Activated B cell treated with CpG ODN at 0.5 μM for 24 hours (primary cell): ENCODE measurements at regions not wholly inside any gene's neighbourhood (a gene's known extent, or its start where the extent isn't known, plus 50 kb on each side); places are given as distances from the start of the nearest gene placed in this dataset.

Experiments
- ATAC-seq: fragments of 200-7000 bp; cut with Tn5 transposase; one replicate; pipeline ENCODE4 v1.10.0; 2021; ENCODE audit warnings: low read depth, mild to moderate bottlenecking, moderate library complexity
- CTCF ChIA-PET: fragments of 350-600 bp; sonication (Branson Sonifier 250); formaldehyde crosslinking; loops from one replicate; lab custom pipeline; 2021; ENCODE audit warnings: antibody characterized with exemption; lab: Charles Lee
- POLR2A ChIA-PET: fragments of 350-600 bp; sonication (Branson Sonifier 250); formaldehyde crosslinking; loops from one replicate; lab custom pipeline; 2021; ENCODE audit warnings: antibody characterized with exemption; lab: Charles Lee
- DNase-seq: peaks from one replicate; pipeline ENCODE4 v3.0.0; 2022
- H3K27ac Mint-ChIP-seq: one replicate; pipeline ENCODE4 v1.8.0; 2020; ENCODE audit warnings: mixed read lengths
- H3K27me3 Mint-ChIP-seq: one replicate; pipeline ENCODE4 v1.8.0; 2021; ENCODE audit warnings: mixed read lengths
- H3K36me3 Mint-ChIP-seq: one replicate; pipeline ENCODE4 v1.8.0; 2021; ENCODE audit warnings: low read depth, mixed read lengths
- H3K4me1 Mint-ChIP-seq: one replicate; pipeline ENCODE4 v1.8.0; 2021; ENCODE audit warnings: mixed read lengths
- H3K4me3 Mint-ChIP-seq: one replicate; pipeline ENCODE4 v1.8.0; 2020; ENCODE audit warnings: mild to moderate bottlenecking, mixed read lengths
- H3K9me3 Mint-ChIP-seq: one replicate; pipeline ENCODE4 v1.8.0; 2020; ENCODE audit warnings: mixed read lengths
- intact Hi-C: fragments of 100-400 bp; cut with micrococcal nuclease; formaldehyde crosslinking; loops from one replicate; pipeline ENCODE4 v1.15.1; 2024
- TF ChIP-seq, protein P1 (sequence below): fragments of 200-600 bp; IDR thresholded peaks from one replicate; pipeline ENCODE4 v1.8.0; 2022; ENCODE audit warnings: antibody characterized with exemption, mild to moderate bottlenecking

DNA sequence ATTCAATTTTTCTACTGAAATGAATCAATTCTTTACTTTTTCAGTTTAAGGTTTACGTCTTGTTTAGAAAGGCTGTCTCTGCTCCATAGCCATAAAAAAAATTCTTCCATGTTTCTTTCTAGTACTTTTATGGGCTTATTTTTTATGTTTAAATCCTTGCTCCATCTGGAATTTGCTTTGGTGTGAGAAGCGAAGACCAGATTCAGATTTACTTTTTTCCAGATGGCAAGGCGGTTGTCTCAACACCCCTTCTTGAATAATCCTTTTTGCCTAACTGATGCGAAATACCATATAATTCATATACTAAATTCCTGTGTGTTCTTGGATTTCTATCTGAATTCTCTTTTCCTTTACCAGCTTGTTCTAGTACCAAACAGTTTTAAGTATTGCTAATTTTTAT, 101.5 kb downstream of the C1orf94 start:
- peaks cover 6% of the 10 kb centered on the region for H3K9me3 Mint-ChIP-seq
- no peaks in the 10 kb centered on the region for H3K36me3 Mint-ChIP-seq
- no peak overlapping the region for H3K27ac Mint-ChIP-seq
- TF ChIP-seq, protein P1, sequence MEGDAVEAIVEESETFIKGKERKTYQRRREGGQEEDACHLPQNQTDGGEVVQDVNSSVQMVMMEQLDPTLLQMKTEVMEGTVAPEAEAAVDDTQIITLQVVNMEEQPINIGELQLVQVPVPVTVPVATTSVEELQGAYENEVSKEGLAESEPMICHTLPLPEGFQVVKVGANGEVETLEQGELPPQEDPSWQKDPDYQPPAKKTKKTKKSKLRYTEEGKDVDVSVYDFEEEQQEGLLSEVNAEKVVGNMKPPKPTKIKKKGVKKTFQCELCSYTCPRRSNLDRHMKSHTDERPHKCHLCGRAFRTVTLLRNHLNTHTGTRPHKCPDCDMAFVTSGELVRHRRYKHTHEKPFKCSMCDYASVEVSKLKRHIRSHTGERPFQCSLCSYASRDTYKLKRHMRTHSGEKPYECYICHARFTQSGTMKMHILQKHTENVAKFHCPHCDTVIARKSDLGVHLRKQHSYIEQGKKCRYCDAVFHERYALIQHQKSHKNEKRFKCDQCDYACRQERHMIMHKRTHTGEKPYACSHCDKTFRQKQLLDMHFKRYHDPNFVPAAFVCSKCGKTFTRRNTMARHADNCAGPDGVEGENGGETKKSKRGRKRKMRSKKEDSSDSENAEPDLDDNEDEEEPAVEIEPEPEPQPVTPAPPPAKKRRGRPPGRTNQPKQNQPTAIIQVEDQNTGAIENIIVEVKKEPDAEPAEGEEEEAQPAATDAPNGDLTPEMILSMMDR: no peak
- ATAC-seq (no peak), DNase-seq (no peak)
- CTCF ChIA-PET: no interaction called here
- intact Hi-C loops: no loop called here
- no peak overlapping the region for H3K4me3 Mint-ChIP-seq
- POLR2A ChIA-PET: no interaction called here
- H3K4me1 Mint-ChIP-seq: no peaks in the 10 kb centered on the region
- peaks cover 1% of the 10 kb centered on the region for H3K27me3 Mint-ChIP-seq

DNA sequence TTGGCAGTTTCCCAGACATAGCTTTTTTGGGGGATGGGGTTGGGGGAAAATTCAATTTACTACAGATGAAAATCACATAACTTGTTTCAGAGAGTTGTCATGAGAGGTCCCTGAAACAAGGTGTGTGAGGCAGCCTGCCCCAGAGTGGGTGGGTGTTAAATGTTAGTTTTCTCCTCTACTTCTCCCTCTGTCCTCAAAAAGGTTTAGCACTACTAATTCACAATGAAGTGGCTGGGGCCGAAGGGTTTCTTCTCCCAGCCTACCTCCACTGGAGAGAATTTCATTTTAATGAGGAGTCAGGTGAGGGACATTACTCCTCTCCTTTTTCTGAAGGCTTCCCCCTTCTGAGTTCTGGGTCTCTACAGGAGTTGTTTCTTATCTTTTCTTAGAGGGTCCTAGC, 103.3 kb downstream of the C1orf94 start:
- intact Hi-C loops: no loop called here
- CTCF ChIA-PET: no interaction called here

DNA sequence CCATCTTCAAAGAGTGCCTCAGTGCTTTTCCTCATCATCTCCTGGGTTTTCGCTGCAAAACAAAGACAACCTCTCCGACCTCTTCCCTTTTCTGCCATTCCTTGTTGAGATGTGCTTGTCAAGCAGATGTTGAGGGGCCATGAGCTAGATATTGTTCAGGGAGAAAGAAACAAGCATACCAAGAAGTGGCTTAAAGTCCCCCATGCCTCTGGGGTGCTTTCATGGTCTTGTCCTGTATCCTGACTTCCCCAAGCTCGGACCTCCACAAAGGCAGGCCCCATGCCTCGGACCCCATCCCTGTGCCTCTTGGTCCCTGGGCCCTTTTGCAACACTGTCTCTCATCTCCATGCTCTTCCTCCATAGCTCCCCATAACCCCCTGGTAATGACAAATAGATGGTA, 103.8 kb downstream of the C1orf94 start:
- H3K36me3 Mint-ChIP-seq: no peaks in the 10 kb centered on the region
- no peak overlapping the region for H3K4me3 Mint-ChIP-seq
- intact Hi-C loops: no loop called here
- no peak overlapping the region for H3K27ac Mint-ChIP-seq
- H3K27me3 Mint-ChIP-seq: peaks cover 6% of the 10 kb centered on the region
- peaks cover 6% of the 10 kb centered on the region for H3K9me3 Mint-ChIP-seq
- ATAC-seq (no peak), DNase-seq (no peak)
- POLR2A ChIA-PET: no interaction called here
- CTCF ChIA-PET: no interaction called here
- H3K4me1 Mint-ChIP-seq: no peaks in the 10 kb centered on the region
- TF ChIP-seq, protein P1: no peak

More for the DNA sequence above, 103.3 kb downstream of the C1orf94 start:
- H3K9me3 Mint-ChIP-seq: peaks cover 6% of the 10 kb centered on the region
- H3K27me3 Mint-ChIP-seq: peaks cover 6% of the 10 kb centered on the region
- no peak overlapping the region for H3K27ac Mint-ChIP-seq
- ATAC-seq: no peak
- POLR2A ChIA-PET: no interaction called here
- H3K4me1 Mint-ChIP-seq: no peaks in the 10 kb centered on the region
- no peak for DNase-seq
- H3K4me3 Mint-ChIP-seq: no peak overlapping the region
- no peaks in the 10 kb centered on the region for H3K36me3 Mint-ChIP-seq
- TF ChIP-seq, protein P1: no peak

DNA sequence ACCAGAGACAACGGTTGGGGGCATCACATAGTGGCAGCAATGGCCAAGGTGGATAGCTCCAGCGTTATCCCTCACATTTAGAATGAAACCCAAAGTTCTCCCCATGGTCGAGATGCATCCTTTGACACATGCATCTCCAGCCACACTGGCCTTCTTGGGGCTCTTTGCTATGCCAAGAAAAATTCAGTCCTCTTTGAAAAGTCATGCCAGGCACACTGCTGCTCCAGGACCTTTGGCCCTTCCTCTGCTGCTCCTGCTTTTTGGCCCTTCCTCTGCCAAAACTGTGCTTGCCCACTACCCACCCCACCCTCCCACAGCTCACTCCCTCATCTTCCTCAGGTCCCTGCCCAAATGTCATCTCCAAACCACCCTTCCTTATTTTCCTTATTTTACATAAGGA, 106.4 kb downstream of the C1orf94 start:
- ATAC-seq (no peak), DNase-seq (no peak)
- ChIA-PET CTCF (no interaction called here), POLR2A (no interaction called here)
- Mint-ChIP-seq H3K4me1 (no peaks in the 10 kb centered on the region), H3K27me3 (peaks cover 6% of the 10 kb centered on the region), H3K36me3 (no peaks in the 10 kb centered on the region), H3K27ac (no peak overlapping the region), H3K4me3 (no peak overlapping the region), H3K9me3 (peaks cover 6% of the 10 kb centered on the region)
- TF ChIP-seq, protein P1: no peak
- intact Hi-C loops: no loop called here

DNA sequence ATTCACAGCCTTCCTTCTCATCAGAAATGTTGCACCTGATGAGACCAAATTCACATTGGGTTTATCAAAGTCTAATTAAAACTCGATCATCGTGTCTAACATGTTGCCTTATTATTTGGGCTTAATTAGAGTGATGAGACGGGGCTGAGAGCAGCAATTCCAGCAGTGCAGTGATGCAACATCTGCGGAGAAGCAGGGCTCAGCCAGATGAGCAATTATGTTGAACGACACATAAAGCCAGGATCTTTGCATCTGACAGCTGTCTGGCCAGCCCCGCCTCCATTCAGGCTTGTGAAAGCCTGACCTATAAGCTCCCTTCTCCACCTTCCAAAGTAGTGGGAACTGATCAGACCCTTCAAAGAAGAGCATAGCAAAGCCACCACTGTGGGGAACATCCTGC, 109.8 kb downstream of the C1orf94 start:
- intact Hi-C loops: no loop called here
- no peak overlapping the region for H3K4me3 Mint-ChIP-seq
- peaks cover 4% of the 10 kb centered on the region for H3K27me3 Mint-ChIP-seq
- TF ChIP-seq, protein P1: no peak
- ATAC-seq (no peak), DNase-seq (no peak)
- no peaks in the 10 kb centered on the region for H3K36me3 Mint-ChIP-seq
- H3K4me1 Mint-ChIP-seq: no peaks in the 10 kb centered on the region
- ChIA-PET CTCF (no interaction called here), POLR2A (no interaction called here)
- H3K27ac Mint-ChIP-seq: no peak overlapping the region
- H3K9me3 Mint-ChIP-seq: peaks cover 6% of the 10 kb centered on the region
